ENCODE measurements at regions not wholly inside any gene's neighbourhood (a gene's known extent, or its start where the extent isn't known, plus 50 kb on each side); places are given as distances from the start of the nearest gene placed in this dataset.
"Not testable (repeated sequence)": the region's sequence is repeated elsewhere in the genome, so short reads cannot be mapped to it uniquely, and the experiment has no call there.

DNA sequence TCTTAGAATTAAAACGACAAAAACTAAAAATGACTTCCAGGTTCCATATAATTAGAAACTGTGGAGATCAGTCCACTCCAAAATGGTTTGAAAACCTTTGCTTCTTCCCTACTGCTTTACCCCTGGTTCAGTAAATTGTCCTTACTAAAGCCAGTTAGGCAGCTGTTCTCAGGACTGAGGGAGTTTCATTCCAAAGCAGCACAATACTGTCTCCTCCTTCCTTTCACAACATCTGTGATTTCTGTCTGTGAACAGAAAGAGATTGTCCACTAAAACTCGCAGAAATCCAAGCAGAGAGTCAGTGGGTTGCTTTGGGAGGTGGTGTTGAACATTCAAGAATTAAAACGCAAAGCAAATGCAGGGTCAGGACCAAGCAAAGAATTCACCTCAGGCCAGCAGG is 740.8 kb upstream of the ZNF608 start:
- peaks cover 16% of the 10 kb centered on the region for H3K4me1 ChIP-seq (ENCODE audit: control insufficient read depth, insufficient read depth, low read length)
- H3K9ac ChIP-seq (ENCODE audit: low read length in 2 of 2): no peak overlapping the region
- no peaks in the 10 kb centered on the region for H3K36me3 ChIP-seq (ENCODE audit: control insufficient read depth in 2 of 2, insufficient read depth in 2 of 2, low read length in 2 of 2)
- no peaks in the 10 kb centered on the region for H3K27me3 ChIP-seq (ENCODE audit: control insufficient read depth in 1 of 2, insufficient read depth in 2 of 2, low read length in 2 of 2)
- H3K9me3 ChIP-seq (ENCODE audit: control insufficient read depth in 2 of 2, low read length in 2 of 2): no peaks in the 10 kb centered on the region
- H3K4me3 ChIP-seq (ENCODE audit: low read length in 2 of 2): no peak overlapping the region
- H3K27ac ChIP-seq (ENCODE audit: low read length): no peak overlapping the region

DNA sequence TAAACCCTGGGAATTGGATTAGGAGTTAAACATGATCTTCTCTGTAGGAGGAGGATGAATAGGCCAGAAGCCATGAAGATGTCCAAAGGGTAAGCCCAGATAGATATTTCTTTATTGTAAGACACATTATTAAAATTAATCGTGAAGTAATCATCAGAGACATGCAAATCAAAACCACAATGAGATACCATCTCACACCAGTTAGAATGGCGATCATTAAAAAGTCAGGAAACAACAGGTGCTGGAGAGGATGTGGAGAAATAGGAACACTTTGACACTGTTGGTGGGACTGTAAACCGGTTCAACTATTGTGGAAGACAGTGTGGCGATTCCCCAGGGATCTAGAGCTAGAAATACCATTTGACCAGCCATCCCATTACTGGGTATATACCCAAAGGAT is 741.2 kb upstream of the ZNF608 start:
- not testable (repeated sequence) for H3K9me3 ChIP-seq (ENCODE audit: control insufficient read depth in 2 of 2, low read length in 2 of 2); H3K9ac ChIP-seq (ENCODE audit: low read length in 2 of 2); H3K27ac ChIP-seq (ENCODE audit: low read length); H3K27me3 ChIP-seq (ENCODE audit: control insufficient read depth in 1 of 2, insufficient read depth in 2 of 2, low read length in 2 of 2); H3K4me3 ChIP-seq (ENCODE audit: low read length in 2 of 2); H3K36me3 ChIP-seq (ENCODE audit: control insufficient read depth in 2 of 2, insufficient read depth in 2 of 2, low read length in 2 of 2)
- H3K4me1 ChIP-seq (ENCODE audit: control insufficient read depth, insufficient read depth, low read length): peaks cover 16% of the 10 kb centered on the region

DNA sequence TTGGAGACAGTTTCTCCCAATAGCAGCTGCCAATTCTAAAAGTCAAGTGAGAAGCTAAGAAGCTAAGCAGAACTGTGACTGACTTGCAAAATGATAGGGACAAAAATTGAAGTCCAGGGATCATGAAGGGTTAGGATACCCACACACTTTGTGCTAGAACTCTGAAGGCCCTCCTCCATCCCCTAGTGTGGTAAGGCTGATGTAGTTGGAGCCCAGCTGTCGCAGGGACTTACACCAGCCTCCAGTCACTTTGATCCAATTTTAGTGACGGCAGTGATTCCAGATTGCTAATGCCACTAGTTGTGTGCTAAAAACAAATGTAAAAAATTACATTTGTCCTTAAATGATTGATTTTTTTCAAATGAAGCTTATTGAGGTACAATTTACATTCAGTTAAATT is 742.7 kb upstream of the ZNF608 start:
- H3K4me1 ChIP-seq (ENCODE audit: control insufficient read depth, insufficient read depth, low read length): peaks cover 14% of the 10 kb centered on the region
- H3K9me3 ChIP-seq (ENCODE audit: control insufficient read depth in 2 of 2, low read length in 2 of 2): no peaks in the 10 kb centered on the region
- H3K9ac ChIP-seq (ENCODE audit: low read length in 2 of 2): no peak overlapping the region
- no peak overlapping the region for H3K27ac ChIP-seq (ENCODE audit: low read length)
- H3K4me3 ChIP-seq (ENCODE audit: low read length in 2 of 2): no peak overlapping the region
- no peaks in the 10 kb centered on the region for H3K27me3 ChIP-seq (ENCODE audit: control insufficient read depth in 1 of 2, insufficient read depth in 2 of 2, low read length in 2 of 2)
- H3K36me3 ChIP-seq (ENCODE audit: control insufficient read depth in 2 of 2, insufficient read depth in 2 of 2, low read length in 2 of 2): no peaks in the 10 kb centered on the region

DNA sequence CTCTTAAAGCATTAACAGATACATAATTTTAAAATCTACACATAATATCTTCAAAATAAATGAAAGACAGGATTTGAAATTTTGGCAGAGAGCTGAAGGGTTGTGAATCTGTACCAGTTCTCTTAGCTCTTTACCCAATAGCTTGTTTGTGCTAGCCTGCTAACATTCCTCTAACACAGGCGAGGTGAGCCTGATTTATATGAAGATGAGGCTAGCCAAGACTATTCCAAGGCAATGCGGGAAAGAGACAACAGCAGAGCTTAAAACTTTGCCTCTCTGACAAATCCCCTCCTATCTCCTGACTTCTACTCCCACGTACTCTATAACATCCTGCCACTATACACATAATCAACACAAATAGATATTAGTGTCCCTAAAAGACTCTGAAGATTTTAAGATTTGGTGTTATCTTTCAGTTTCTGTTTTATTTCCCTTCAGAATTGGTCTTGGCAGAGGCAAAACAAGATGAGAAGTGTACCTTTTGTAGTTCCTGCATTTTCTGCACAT is 745.6 kb upstream of the ZNF608 start:
- H3K4me1 ChIP-seq (ENCODE audit: control insufficient read depth, insufficient read depth, low read length): no peaks in the 10 kb centered on the region
- no peak overlapping the region for H3K27ac ChIP-seq (ENCODE audit: low read length)
- no peaks in the 10 kb centered on the region for H3K9me3 ChIP-seq (ENCODE audit: control insufficient read depth in 2 of 2, low read length in 2 of 2)
- H3K27me3 ChIP-seq (ENCODE audit: control insufficient read depth in 1 of 2, insufficient read depth in 2 of 2, low read length in 2 of 2): no peaks in the 10 kb centered on the region
- no peak overlapping the region for H3K4me3 ChIP-seq (ENCODE audit: low read length in 2 of 2)
- no peaks in the 10 kb centered on the region for H3K36me3 ChIP-seq (ENCODE audit: control insufficient read depth in 2 of 2, insufficient read depth in 2 of 2, low read length in 2 of 2)
- no peak overlapping the region for H3K9ac ChIP-seq (ENCODE audit: low read length in 2 of 2)

DNA sequence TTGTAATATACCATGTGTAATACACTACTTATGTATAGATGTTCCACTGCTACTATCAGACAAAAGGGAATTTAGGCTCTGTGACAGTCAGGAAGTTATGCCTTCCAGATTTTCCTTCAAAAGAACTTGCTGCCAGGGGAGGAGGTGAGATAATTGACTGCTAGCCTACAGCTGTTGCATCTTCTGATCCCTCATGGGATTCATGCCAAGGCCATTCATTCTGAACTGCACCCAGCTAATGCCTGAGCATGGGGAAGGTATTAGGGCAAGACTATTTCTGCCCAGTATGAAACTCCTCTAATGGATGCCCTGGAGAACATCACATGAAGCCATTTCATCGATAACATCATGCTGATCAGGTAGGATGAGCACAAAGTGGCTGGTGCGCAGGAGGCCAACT is 746.5 kb upstream of the ZNF608 start:
- no peaks in the 10 kb centered on the region for H3K27me3 ChIP-seq (ENCODE audit: control insufficient read depth in 1 of 2, insufficient read depth in 2 of 2, low read length in 2 of 2)
- no peaks in the 10 kb centered on the region for H3K36me3 ChIP-seq (ENCODE audit: control insufficient read depth in 2 of 2, insufficient read depth in 2 of 2, low read length in 2 of 2)

DNA sequence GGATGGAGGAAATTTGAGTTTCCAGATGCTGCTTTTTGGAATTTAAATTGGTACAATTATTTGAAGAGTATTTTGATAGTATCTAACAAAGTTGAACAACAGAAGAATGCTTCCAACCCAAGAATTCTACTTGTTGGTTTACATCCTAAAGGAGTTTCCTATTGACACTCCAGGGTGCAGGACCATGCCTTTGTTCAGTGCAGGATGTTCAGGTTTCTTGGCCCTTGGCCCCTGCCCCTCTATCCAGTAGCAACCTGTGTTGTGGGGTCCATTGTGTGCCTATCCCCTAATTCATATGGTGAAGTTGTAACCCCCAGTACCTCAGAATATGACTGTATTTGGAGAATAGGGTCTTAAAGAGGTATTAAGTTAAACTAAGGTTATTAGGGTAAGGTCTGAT is 750.0 kb upstream of the ZNF608 start:
- Histone ChIP-seq H3K9ac (ENCODE audit: low read length in 2 of 2) (no peak overlapping the region), H3K27me3 (ENCODE audit: control insufficient read depth in 1 of 2, insufficient read depth in 2 of 2, low read length in 2 of 2) (no peaks in the 10 kb centered on the region), H3K4me3 (ENCODE audit: low read length in 2 of 2) (no peak overlapping the region), H3K4me1 (ENCODE audit: control insufficient read depth, insufficient read depth, low read length) (no peaks in the 10 kb centered on the region), H3K27ac (ENCODE audit: low read length) (no peak overlapping the region), H3K9me3 (ENCODE audit: control insufficient read depth in 2 of 2, low read length in 2 of 2) (no peaks in the 10 kb centered on the region), H3K36me3 (ENCODE audit: control insufficient read depth in 2 of 2, insufficient read depth in 2 of 2, low read length in 2 of 2) (no peaks in the 10 kb centered on the region)

More for the DNA sequence above, 746.5 kb upstream of the ZNF608 start:
- Histone ChIP-seq H3K4me3 (ENCODE audit: low read length in 2 of 2) (no peak overlapping the region), H3K27ac (ENCODE audit: low read length) (no peak overlapping the region), H3K4me1 (ENCODE audit: control insufficient read depth, insufficient read depth, low read length) (no peaks in the 10 kb centered on the region), H3K9ac (ENCODE audit: low read length in 2 of 2) (no peak overlapping the region), H3K9me3 (ENCODE audit: control insufficient read depth in 2 of 2, low read length in 2 of 2) (no peaks in the 10 kb centered on the region)

DNA sequence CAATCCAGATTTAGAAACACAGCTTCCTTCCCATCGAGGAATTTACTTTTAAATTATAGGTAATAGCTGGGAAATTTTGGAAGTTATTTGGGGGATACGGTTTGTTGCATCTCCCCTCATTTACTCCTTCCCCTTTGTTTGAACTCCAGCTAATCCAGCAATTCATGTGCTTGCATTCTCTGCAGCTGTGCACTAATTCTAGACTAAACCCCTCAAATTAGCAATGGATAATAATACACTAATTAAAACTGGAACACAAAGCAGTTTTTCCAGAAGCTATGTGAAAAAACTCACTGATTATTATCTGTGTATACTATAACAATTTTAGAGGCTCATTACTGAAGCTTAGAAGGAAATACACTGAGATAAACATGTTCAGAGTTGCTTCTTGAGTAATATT is 751.2 kb upstream of the ZNF608 start:
- Histone ChIP-seq H3K36me3 (ENCODE audit: control insufficient read depth in 2 of 2, insufficient read depth in 2 of 2, low read length in 2 of 2) (no peaks in the 10 kb centered on the region), H3K9ac (ENCODE audit: low read length in 2 of 2) (no peak overlapping the region), H3K4me1 (ENCODE audit: control insufficient read depth, insufficient read depth, low read length) (no peaks in the 10 kb centered on the region), H3K9me3 (ENCODE audit: control insufficient read depth in 2 of 2, low read length in 2 of 2) (no peaks in the 10 kb centered on the region), H3K27ac (ENCODE audit: low read length) (no peak overlapping the region), H3K27me3 (ENCODE audit: control insufficient read depth in 1 of 2, insufficient read depth in 2 of 2, low read length in 2 of 2) (no peaks in the 10 kb centered on the region), H3K4me3 (ENCODE audit: low read length in 2 of 2) (no peak overlapping the region)

DNA sequence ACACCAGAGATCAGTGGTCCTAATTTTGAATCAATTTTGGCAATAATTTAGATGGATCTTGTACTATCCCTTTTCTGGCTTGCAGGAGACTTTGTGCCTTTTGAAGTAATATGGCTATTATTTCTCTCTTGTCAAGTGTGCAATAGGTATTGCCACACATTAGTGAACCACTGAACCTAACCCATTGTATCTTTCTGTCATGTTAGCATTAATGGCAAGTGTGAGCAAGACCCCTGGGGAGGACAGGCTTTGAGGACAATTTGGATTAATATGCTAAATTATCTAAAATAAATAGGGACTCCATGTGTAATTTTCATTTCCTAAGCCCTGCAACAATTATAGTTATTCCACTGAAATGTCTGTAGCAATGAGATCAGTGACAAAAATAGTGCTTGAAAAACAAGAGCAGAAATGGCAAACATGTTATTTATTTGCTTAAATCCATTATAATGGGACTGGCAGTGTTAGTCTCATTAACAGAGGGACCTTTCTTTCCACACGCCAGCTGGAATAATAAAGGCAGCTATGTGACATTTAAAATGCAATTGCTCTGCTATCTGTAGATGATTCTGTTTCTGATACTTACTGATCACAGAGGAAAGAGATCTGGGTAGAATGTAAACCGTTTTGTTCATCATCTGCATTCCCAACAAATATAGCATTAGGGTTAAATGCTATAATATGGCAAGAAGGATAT is 753.3 kb upstream of the ZNF608 start:
- Histone ChIP-seq H3K9ac (ENCODE audit: low read length in 2 of 2) (no peak overlapping the region), H3K4me1 (ENCODE audit: control insufficient read depth, insufficient read depth, low read length) (no peaks in the 10 kb centered on the region), H3K4me3 (ENCODE audit: low read length in 2 of 2) (no peak overlapping the region), H3K9me3 (ENCODE audit: control insufficient read depth in 2 of 2, low read length in 2 of 2) (no peaks in the 10 kb centered on the region), H3K27me3 (ENCODE audit: control insufficient read depth in 1 of 2, insufficient read depth in 2 of 2, low read length in 2 of 2) (no peaks in the 10 kb centered on the region), H3K36me3 (ENCODE audit: control insufficient read depth in 2 of 2, insufficient read depth in 2 of 2, low read length in 2 of 2) (no peaks in the 10 kb centered on the region), H3K27ac (ENCODE audit: low read length) (no peak overlapping the region)

DNA sequence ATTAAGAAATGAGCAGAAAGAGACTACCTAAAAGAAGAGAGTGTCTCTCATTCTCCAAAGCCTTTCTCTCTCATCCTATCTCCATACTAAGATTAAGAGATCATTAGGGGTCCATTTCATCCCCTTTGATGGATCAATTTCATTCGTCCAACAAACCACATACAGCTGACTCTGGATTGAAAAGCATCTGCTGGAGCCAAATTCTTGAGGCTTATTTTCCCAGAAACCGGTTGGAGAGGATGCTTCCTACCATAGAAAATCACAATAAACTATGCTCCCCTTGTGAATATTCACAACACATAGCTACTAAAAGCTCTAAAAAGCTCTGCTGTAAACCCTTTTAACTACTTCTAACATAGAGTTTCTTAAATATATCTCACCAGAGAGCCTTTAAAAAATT is 755.0 kb upstream of the ZNF608 start:
- H3K27ac ChIP-seq (ENCODE audit: low read length): no peak overlapping the region
- H3K9me3 ChIP-seq (ENCODE audit: control insufficient read depth in 2 of 2, low read length in 2 of 2): no peaks in the 10 kb centered on the region
- no peak overlapping the region for H3K4me3 ChIP-seq (ENCODE audit: low read length in 2 of 2)
- H3K4me1 ChIP-seq (ENCODE audit: control insufficient read depth, insufficient read depth, low read length): no peaks in the 10 kb centered on the region
- no peaks in the 10 kb centered on the region for H3K27me3 ChIP-seq (ENCODE audit: control insufficient read depth in 1 of 2, insufficient read depth in 2 of 2, low read length in 2 of 2)
- no peaks in the 10 kb centered on the region for H3K36me3 ChIP-seq (ENCODE audit: control insufficient read depth in 2 of 2, insufficient read depth in 2 of 2, low read length in 2 of 2)
- H3K9ac ChIP-seq (ENCODE audit: low read length in 2 of 2): no peak overlapping the region

DNA sequence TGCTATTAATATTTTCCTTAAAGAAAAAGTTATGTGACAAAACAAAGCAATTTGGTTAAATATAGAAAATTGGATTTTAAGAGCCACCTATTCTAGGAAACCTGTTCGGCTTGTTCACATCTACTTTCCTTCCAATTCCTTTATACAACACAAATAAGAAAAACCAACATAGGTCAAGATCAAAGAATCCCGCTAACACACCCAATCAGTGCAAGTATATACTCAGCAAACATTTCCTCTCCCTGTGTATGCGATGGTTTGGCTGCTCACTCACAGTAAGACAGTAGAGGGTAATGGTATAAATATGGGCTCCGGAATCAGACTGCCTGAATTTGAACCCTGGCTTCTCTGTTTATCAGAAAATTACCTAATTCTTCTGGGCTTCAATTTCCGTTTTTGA is 757.5 kb upstream of the ZNF608 start:
- H3K36me3 ChIP-seq (ENCODE audit: control insufficient read depth in 2 of 2, insufficient read depth in 2 of 2, low read length in 2 of 2): no peaks in the 10 kb centered on the region
- H3K4me3 ChIP-seq (ENCODE audit: low read length in 2 of 2): no peak overlapping the region
- H3K27ac ChIP-seq (ENCODE audit: low read length): no peak overlapping the region
- no peaks in the 10 kb centered on the region for H3K4me1 ChIP-seq (ENCODE audit: control insufficient read depth, insufficient read depth, low read length)
- H3K27me3 ChIP-seq (ENCODE audit: control insufficient read depth in 1 of 2, insufficient read depth in 2 of 2, low read length in 2 of 2): no peaks in the 10 kb centered on the region
- no peak overlapping the region for H3K9ac ChIP-seq (ENCODE audit: low read length in 2 of 2)
- no peaks in the 10 kb centered on the region for H3K9me3 ChIP-seq (ENCODE audit: control insufficient read depth in 2 of 2, low read length in 2 of 2)

DNA sequence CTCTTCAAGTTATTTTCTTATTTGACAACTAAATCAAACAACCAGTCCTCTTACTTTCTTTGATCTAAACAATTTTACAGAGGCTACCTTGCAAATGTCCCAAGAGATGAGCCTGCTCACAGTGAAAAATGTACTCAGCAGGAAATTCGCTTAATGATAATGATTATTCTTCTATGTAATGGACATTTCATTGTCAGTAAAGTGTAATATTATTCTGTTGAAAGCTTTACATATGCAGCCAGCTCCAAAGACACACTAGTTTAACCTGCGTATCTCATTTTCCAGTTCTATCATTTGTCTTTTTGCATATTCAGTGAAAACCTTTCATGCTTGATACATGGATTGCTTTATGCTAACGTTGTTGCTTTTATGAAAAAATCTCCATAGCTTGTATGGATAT is 758.7 kb upstream of the ZNF608 start:
- H3K9me3 ChIP-seq (ENCODE audit: control insufficient read depth in 2 of 2, low read length in 2 of 2): no peaks in the 10 kb centered on the region
- no peaks in the 10 kb centered on the region for H3K4me1 ChIP-seq (ENCODE audit: control insufficient read depth, insufficient read depth, low read length)
- no peak overlapping the region for H3K9ac ChIP-seq (ENCODE audit: low read length in 2 of 2)
- no peak overlapping the region for H3K27ac ChIP-seq (ENCODE audit: low read length)
- no peaks in the 10 kb centered on the region for H3K36me3 ChIP-seq (ENCODE audit: control insufficient read depth in 2 of 2, insufficient read depth in 2 of 2, low read length in 2 of 2)
- no peak overlapping the region for H3K4me3 ChIP-seq (ENCODE audit: low read length in 2 of 2)
- H3K27me3 ChIP-seq (ENCODE audit: control insufficient read depth in 1 of 2, insufficient read depth in 2 of 2, low read length in 2 of 2): no peaks in the 10 kb centered on the region

Measured in stomach smooth muscle (tissue), 2 donors.